ENCODE measurements at regions not wholly inside any gene's neighbourhood (a gene's known extent, or its start where the extent isn't known, plus 50 kb on each side); places are given as distances from the start of the nearest gene placed in this dataset.

DNA sequence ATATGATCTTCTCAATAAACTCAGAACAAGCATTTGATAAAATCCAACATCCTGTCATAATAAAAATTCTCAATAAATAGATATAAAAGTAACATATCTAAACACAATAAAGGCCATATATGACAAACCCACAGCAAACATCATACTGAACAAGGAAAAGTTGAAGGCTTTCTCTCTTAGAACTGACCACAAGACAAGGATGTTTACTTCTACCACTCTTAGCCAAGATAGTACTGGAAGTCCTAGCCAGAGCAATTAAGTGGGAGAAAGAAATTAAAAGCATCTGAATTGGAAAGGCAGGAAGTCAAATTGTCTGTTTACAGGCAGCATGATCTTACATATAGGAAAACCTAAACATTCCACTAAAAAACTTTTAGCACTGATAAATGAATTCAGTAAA is 510.9 kb downstream of the ANKRD7 start:
- TF ChIP-seq POLR2A (IDR thresholded peaks at IDR 0.05; ENCODE audit: low read depth, low read length) (no peak), POLR2AphosphoS5 (IDR thresholded peaks at IDR 0.05; ENCODE audit: low read depth, low read length) (no peak)
